Smooth muscle cell of the brain vasculature (primary cell): ENCODE measurements at regions not wholly inside any gene's neighbourhood (a gene's known extent, or its start where the extent isn't known, plus 50 kb on each side); places are given as distances from the start of the nearest gene placed in this dataset.
"Not testable (repeated sequence)": the region's sequence is repeated elsewhere in the genome, so short reads cannot be mapped to it uniquely, and the experiment has no call there.

Source experiments
- DNase-seq: peaks from one replicate; pipeline ENCODE4 v3.0.0-alpha.2; 2012; ENCODE audit warnings: low read depth, low spot score

DNA sequence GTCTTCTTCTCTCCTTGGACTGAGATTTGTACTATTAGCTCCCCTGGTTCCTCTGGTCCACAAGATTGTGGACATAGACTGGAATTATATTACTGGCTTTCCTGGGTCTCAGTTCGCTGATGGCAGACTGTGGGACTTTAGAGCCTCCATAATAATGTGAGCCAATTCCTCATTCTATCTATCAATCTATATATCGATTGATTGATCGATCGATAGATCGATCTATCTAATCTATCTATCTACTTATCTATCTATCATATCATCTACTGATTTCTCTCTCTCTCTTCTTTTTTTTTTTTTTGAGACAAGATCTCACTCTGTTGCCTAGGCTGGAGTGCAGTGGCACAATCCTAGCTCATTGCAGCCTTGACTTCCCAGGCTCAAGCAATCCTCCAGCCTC, 51.5 kb upstream of the DDR1 start:
- DNase-seq: no peak

DNA sequence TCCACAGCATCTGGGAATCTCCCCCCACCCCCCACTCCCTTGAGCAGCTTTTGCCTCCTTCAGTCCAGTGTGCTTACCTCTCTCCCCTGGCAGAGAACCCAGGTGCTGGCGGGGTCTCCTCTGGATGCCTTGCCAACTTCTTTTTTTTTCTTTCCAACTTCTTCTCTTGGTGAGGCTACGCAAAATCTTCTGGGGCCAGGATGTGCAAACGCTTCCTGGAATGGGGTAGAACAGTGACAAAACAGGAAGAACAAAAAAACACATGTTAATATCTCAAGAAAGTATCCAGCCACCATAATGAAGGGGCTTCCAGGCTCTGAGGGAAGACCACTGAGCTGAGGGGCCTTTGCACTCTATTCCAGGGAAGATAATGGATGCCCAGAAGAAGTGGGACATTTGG, 53.9 kb upstream of the DDR1 start:
- no peak for DNase-seq

DNA sequence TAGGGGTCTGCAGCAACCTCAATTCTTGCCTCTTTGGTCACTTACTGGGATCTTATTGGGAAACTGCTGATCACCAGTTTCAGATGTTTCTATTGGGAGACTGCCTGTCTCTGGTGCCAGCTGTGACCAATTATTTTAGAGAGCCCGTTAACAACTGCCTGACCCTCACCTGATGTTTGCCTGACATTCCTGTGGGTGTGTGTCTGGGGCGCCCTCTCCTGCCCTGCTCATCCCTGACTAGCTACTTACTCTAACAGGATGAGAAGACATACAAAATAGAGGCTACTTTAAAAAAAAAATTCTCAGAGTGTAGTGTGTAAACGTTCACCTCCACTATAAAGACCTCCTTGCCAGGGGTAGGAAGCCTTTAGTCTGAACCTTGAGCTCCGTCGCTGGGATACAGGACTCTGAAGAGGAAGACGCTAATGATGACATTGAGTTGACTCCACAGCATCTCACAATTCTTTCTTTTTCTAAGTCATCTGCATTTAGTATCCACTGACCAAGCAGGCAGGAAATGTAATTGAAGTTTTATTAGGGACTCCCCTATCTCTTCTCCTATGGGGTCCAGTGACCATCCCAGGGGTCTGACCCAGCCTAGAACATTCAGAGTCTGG, 54.6 kb upstream of the DDR1 start:
- no peak for DNase-seq

DNA sequence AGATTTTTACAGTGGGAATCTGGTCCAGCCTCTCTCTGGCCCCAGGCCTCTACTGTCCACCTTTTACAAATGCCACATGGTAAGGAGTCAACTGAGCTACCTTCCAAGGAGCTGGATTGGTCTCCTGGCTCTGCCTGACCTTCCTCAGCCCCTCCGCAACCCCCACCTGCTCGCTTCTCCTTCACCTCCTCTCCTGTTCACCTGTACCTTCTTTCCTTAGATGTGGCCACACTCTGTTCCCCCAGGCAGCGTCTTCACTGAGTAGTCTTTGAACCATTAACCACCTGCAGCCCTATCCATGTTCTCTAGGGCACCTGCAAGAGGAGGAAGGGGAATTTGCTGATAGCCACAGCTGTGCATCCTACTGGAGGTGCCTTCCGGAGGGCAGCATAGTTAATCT, 55.3 kb upstream of the DDR1 start:
- DNase-seq: no peak

DNA sequence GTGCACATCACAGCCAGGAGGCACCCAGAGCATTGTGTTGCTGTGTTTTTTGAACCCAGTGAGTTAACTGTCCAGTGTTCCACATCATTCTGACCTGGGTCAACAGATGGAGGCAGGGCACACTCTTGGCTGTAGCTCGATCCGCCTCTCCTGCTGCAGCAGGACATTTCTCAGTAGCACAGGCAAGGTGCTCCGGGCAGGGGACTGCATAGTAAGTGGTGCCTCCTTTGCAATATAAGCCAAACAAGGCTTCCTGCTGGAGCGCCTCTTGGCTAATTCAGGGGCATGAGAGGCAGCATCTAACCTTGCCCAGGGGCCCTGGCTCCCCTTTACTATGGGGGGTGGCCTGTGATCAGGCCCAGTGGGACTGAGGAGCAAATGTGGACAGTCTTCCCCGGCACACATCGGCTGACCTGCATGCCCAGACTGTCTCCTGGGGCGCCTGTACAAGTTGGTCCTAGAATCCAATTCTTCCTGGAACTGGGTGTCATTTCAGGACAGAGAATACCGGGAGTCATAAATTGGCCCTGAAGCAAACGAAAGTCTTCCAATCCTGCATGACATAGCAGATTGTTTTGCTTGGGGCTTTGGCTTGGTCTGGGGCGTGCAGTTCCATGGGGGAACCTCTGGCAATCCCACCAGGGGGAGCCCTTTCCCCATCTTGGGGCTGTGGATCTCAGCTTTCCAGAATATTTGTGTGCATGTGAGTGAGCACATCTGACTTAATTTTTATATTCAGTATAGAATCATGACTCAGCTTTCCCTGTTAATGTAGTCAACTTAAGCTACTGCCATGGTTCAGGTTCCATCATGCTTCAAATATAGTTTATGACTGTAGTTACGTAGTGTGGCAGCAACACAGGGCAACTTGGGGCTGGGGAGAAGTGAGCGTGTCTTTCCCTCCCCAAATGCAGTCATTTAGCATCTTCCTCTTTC, 56.0 kb upstream of the DDR1 start:
- DNase-seq: peak; percentile 69

DNA sequence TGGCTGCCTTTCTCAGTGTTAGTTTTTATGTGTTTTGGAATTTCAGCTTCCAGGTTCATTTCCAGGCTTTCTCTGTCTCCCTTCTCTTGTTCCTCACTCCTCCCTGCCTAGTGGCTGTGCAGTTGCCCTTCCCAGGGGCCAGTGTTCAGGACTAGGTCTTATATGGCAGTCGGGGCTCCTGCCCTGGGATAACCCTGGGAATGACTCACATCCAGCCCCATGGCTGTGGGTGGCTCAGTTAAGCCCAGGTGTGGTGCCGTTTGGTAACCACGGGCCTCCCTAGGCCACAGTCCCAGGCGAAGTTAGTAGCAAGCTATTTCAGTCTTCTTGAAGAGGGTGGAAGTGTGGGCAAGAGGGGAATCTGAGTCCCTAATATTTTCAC, 57.4 kb upstream of the DDR1 start:
- no peak for DNase-seq

DNA sequence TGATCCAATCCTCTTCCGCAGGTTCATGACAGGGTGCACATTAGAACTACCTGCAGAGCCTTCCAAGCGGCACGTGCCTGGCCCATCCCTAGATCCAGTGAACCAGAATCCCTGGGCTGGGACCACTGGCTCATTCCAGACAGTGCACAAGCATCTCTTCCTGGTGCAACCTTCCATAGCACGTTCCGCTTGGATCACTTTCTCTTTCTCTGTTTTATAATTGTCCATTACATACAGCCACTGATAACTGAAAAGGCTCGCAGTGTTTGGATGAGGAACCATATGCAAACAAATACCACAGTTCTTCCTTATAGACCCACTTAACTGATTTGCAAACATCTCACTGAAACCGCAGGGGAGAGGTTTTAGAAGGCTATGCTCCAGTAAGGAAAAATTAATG, 59.6 kb upstream of the DDR1 start:
- no peak for DNase-seq

DNA sequence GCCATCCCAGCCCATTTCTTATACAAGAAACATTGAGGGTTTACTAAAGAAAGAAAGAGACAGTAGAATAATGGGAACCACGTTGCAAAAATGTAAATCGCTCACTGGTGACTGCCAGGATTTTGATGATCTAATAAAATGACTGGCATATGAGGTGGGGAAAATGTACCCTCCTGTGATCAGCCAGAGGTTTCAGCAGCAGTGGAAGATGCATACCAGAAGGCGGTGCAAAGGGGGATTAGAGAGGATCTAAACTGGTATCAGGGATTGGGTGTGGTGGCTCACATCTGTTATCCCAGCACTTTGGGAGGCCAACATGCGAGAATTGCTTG, 60.8 kb upstream of the DDR1 start:
- DNase-seq: no peak

DNA sequence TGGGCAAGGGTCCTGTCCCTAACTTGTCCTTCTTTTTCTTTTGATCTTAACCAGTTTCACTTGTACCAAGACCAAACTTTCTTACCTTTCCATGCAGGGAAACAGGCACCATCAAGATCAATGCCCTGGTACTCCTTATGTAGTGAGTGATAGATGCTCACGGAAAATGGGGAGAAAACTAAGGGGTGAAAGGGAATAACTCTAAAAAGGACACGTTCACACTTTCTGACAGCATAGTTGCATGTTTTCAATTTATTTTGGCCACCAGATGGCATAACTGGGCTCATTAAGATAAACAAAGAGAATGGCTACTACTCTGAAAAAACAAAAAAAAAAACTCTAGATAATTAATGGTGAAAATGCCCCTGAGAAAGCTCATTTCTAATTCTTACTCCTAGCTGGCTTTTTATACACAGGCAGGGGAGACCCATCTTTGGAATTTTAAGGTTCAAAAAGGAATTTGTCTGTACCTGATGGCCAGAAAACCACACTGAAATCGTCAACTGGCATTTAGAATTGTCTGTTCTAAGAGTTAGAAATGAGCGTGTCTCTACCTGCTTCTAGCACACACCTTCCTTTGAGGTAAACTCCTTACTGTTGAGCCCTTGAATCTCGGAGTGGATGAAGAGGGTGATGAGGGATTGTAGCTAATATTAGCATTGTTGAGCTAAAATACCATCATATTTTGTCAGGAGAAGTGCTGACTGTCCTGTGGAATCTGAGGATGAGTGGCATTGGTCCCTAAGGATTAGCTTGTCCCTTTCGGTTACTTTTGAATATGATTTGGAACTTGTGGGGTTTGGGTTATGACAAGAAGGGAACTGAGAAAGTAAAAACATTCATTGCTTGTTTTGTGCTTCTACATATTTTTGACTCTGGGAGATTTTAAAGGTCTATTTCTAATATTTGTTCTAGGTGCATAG, 62.2 kb upstream of the DDR1 start:
- no peak for DNase-seq

DNA sequence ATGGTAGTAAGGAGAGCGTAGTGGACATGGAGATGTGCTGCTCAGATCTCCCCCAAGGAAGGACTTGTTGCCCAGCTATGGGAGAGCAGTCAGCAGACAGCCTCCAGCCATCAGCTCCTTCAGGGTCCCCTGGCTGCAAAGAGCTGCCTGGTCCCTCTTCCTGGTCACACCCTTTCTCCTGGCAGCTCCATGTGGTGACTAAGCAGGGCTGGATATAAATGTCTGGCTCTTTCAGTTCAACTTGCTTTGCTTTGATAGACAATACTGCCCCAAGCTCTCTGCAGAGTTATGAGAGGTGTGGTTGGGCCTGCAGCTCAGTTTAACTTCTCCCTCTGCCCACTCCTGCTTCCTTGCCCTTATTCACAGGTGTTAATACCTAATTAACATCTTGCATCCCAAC, 64.1 kb upstream of the DDR1 start:
- no peak for DNase-seq

DNA sequence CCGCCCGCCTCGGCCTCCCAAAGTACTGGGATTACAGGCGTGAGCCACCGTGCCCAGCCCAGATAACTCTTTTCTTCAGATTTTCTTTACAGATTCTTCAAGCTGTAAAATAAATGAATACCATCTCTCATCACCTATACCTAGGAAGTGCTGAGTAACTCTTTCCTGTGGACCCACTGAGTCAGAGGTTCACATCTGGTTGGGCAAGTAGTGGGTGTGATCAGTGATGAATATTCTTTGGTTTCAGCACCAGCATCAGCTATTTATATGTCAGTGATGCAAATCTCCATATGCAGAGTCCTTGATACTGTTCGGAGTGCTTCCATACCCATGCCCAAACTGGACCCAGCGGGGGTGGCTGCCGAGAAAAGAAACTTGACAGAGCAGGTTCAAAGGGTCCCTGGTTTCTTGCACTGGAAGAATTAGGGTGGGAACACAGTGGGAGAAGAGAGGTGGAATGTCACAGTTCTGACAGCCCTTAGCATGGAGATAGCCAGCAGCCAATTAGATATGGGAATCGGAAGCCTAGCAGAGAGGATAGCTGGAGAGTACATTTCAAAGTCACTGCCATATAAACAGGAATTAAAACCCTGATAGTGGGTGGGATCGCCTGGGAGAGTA, 64.9 kb upstream of the DDR1 start:
- DNase-seq: no peak

DNA sequence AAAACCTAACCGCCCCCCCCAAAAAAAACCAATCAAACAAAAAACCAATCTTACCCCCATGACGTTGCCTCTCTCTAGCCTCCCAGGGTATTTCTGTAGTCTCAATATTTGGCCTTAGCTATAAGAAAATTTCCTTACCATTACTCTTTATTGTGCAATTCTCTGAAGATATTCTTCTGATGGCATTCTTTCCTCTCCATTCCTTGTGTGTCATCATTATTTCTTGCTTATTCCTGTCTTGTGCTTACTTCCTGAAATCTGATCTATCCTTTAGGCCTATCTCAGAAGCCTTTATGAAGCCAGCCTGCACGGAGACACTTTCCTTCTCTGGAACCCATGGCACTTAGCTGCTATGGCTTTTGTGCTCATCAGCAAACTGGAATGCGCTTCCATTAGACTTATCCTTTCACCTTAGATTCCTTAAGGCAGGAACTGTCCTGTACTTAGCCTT, 65.9 kb upstream of the DDR1 start:
- no peak for DNase-seq

DNA sequence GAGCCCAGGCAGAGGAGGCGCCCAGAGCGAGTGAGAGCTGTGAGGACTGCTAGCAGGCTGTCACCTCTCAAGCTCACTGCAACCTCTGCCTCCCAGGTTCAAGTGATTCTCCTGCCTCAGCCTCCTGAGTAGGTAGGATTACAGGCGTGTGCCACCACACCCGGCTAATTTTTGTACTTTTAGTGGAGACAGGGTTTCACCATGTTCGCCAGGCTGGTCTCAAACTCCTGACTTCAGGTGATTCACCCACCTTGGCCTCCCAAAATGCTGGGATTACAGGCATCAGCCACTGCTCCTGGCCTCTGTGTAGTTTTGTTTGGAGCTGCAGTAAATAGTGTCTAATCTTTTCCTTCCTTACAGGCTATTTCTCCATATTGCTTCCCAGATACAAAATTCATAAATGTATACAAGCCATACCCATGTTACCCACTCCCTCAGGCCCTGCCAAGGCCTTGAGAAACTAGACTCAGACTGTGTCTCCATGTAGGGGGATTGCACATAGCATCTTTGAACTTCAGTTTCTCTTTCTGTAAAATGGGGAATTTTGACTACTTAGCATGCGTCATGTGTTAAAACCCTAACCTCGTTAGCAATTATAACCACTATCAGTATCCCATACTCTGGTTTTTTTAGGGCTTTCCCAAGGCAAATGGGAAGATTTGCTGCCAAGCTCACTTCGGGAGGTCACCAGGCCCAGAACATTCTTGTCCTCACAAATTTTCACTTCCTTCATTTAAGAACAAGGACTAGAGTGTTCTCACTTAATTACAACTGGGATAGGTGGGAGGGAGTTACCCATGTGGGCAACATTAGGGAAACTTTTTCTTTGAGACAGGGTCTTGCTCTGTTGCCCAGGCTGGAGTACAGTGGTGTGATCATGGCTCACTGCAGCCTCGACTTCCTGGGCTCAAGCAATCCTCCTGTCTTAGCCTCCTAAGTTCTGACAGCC, 67.3 kb upstream of the DDR1 start:
- no peak for DNase-seq

DNA sequence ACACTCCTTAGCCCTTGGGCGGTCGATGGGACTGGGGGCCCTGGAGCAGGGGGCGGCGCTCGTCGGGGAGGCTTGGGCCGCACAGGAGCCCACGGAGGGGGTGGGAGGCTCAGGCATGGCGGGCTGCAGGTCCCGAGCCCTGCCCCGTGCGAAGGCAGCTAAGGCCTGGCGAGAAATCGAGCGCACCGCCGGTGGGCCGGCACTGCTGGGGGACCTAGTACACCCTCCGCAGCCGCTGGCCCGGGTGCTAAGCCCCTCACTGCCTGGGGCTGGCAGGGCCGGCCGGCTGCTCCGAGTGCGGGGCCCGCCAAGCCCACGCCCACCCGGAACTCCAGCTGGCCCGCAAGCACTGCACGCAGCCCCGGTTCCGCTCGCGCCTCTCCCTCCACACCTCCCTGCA, 68.0 kb upstream of the DDR1 start:
- not testable (repeated sequence) for DNase-seq

DNA sequence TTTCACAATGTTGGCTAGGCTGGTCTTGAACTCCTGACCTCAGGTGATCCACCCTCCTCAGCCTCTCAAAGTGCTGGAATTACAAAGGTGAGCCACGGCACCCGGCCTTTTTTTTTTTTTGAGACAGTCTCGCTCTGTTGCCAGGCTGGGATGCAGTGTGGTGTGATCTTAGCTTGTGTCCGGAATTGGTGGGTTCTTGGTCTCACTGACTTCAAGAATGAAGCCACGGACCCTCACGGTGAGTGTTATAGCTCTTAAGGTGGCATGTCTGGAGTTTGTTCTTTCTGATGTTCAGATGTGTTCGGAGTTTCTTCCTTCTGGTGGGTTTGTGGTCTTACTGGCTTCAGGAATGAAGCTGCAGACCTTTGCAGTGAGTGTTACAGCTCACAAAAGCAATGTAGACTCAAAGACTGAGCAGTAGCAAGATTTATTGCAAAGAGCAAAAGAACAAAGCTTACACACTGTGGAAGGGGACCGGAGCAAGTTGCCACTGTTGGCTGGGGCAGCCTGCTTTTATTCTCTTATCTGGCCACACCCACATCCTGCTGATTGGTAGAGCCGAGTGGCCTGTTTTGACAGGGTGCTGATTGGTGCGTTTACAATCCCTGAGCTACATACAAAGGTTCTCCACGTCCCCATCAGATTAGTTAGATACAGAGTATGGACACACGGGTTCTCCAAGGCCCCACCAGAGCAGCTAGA, 69.1 kb upstream of the DDR1 start:
- not testable (repeated sequence) for DNase-seq

DNA sequence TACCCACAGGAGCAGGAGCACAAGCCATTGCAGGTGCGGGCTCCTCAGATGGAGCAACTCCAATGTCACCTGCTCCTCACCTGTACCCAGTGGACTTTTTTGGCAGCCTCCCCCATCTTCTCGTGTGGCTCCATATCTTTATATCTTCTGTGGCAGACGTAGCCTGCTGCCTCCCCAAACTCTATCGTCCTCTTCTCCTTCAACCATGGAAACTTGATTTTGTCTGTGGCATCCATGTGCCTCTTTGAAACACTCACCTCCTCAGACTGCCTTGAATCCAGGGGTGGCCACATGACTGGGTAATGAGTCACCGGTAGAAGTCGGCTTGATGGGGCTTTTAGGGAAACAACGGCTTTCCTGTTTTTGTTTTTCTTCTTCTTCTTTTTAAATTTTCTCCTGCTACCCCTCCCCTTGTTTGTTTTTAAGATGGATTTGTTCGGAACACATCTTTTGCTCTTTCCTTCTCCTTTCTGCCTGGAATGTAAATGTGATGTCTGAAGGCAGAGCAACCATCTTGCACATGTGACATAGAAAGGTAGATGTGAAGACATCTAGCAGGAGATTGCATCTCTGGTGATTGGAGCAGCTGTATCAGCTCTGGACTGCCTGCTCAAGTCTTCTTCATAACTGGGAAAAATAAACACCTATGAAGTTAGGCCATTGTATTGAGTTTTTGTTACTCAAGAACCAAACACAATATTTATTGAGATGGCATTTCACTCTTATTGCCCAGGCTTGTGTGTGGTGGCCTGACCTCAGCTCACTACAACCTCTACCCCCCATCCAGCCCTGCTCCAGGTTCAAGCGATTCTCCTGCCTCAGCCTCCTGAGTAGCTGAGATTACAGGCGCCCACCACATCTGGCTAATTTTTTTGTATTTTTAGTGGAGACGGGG, 69.9 kb upstream of the DDR1 start:
- peak; percentile 54 for DNase-seq

DNA sequence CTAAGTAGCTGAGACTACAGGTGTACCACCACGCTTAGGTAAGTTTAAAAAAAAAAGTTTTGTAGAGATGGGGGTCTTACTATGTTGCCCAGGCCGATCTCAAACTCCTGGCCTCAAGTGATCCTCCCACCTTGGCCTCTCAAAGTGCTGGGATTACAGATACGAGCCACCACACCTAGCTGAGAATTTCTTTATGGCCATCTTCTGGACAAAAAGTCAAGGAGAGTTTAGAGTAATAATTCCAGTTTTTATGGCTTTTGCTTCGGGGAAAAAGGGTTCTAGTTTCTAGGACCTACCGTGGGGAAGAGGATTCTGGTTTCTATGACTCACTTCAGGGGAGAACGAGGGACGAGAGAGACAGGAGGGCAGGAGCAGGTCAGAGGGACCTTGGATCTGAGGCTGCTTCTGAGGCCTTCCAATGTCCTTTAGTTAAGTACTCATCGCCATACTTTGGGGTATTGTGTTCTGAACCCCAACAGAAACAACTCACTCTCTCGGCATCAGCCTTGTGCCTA, 69.3 kb upstream of the IER3 start:
- no peak for DNase-seq

DNA sequence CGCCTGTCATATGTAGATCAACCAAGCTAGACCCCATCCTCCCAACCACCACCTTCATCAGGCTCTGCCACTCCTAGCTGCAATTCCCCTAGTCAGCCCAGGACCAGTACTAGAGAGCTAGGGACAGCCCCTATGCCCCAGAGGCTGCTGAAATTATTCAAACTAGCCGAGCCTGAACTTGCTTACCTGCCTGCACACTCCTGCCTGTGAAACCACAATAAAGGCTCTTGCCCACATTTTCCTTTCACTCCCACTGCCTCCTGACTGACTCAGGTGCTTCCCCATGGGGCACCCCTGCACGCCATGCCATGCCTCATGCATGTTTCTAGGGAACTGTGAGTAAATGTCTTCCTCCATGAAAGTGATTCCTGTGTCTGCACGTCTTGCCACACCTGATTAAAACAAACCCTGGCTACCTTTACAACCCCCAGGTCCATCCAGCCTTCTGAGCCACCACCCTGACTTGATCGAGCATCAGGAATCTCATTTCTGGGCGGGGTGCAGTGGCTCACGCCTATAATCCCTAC, 66.5 kb upstream of the IER3 start:
- DNase-seq: no peak

DNA sequence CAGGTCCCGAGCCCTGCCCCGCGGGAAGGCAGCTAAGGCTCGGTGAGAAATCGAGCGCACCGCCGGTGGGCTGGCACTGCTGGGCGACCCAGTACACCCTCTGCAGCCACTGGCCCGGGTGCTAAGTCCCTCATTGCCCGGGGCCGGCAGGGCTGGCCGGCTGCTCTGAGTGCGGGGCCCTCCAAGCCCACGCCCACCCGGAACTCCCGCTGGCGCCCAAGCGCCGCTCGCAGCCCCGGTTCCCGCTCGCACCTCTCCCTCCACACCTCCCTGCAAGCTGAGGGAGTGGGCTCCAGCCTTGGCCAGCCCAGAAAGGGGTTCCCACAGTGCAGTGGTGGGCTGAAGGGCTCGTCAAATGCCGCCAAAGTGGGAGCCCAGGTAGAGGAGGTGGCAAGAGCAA, 63.2 kb upstream of the IER3 start:
- DNase-seq: not testable (repeated sequence)
